GM12891 (cell line): ENCODE measurements at regions not wholly inside any gene's neighbourhood (a gene's known extent, or its start where the extent isn't known, plus 50 kb on each side); places are given as distances from the start of the nearest gene placed in this dataset.

Source experiments
- DNase-seq: peaks from one replicate; pipeline ENCODE4 v3.0.0; 2011; ENCODE audit warnings: low spot score; ENCODE audit not compliant: insufficient read length
- FAIRE-seq: peaks from 2 replicates; lab custom pipeline; 2011; peaks lifted over from hg19 to GRCh38; lab: Jason Lieb, UNC
- PAX5 ChIP-seq: IDR thresholded peaks from 2 replicates; pipeline ENCODE4 v1.6.1; 2011; ENCODE audit warnings: low read length, moderate library complexity, mild to moderate bottlenecking; ENCODE audit not compliant: insufficient read depth, severe bottlenecking
- POLR2A ChIP-seq: IDR thresholded peaks from 2 replicates; pipeline ENCODE4 v1.6.1; 2011; ENCODE audit warnings: low read depth, low read length, control low read depth
- POLR2AphosphoS5 ChIP-seq: IDR thresholded peaks from 2 replicates; pipeline ENCODE4 v1.6.1; 2011; ENCODE audit warnings: low read depth, low read length, control low read depth
- POU2F2 ChIP-seq: IDR thresholded peaks from 2 replicates; pipeline ENCODE4 v1.6.1; 2011; ENCODE audit warnings: low read depth, mild to moderate bottlenecking, control low read depth, low read length, moderate library complexity
- SPI1 ChIP-seq: IDR thresholded peaks from 2 replicates; pipeline ENCODE4 v1.6.1; 2011; ENCODE audit warnings: low read depth, low read length, control low read depth
- TAF1 ChIP-seq: IDR thresholded peaks from 2 replicates; pipeline ENCODE4 v1.6.1; 2011; ENCODE audit warnings: low read depth, low read length, control low read depth

- FAIRE-seq (no peak), DNase-seq (no peak)
- TF ChIP-seq POLR2A = no peak
- TF ChIP-seq POU2F2 = no peak
Observed at GRCh38 chr10:47222461-47222860, 77.5 kb upstream of the GDF10 start.

GRCh38 chr10:47223236-47223635 lies 76.8 kb upstream of the GDF10 start:
- FAIRE-seq = no peak
- TF ChIP-seq PAX5 = no peak
- no peak for TF ChIP-seq POU2F2
- no peak for TF ChIP-seq POLR2A
- no peak for TF ChIP-seq TAF1
- no peak for TF ChIP-seq SPI1
- TF ChIP-seq POLR2AphosphoS5 = no peak
- DNase-seq = no peak

- TF ChIP-seq PAX5 (no peak), POU2F2 (no peak), POLR2AphosphoS5 (no peak), SPI1 (no peak), TAF1 (no peak), POLR2A (no peak)
- DNase-seq (no peak), FAIRE-seq (no peak)
Observed at GRCh38 chr10:47224546-47225218, 75.3 kb upstream of the GDF10 start.

- no peak for TF ChIP-seq PAX5
- no peak for TF ChIP-seq SPI1
- TF ChIP-seq POLR2A = no peak
- TF ChIP-seq TAF1 = no peak
- TF ChIP-seq POU2F2 = no peak
- TF ChIP-seq POLR2AphosphoS5 = no peak
- no peak for DNase-seq
- FAIRE-seq = no peak
Observed at GRCh38 chr10:47225219-47225927, 74.6 kb upstream of the GDF10 start.

GRCh38 chr10:47225928-47226645 lies 73.9 kb upstream of the GDF10 start:
- FAIRE-seq = no peak
- DNase-seq = no peak
- TF ChIP-seq SPI1 (no peak), POLR2AphosphoS5 (no peak), POLR2A (no peak), PAX5 (no peak), POU2F2 (no peak), TAF1 (no peak)

- no peak for DNase-seq
- FAIRE-seq = no peak
- no peak for TF ChIP-seq POU2F2
- no peak for TF ChIP-seq PAX5
- TF ChIP-seq POLR2AphosphoS5 = no peak
- no peak for TF ChIP-seq SPI1
- no peak for TF ChIP-seq TAF1
- no peak for TF ChIP-seq POLR2A
Observed at GRCh38 chr10:47230482-47230881, 69.5 kb upstream of the GDF10 start.

- TF ChIP-seq POLR2A (no peak), PAX5 (no peak), TAF1 (no peak), POLR2AphosphoS5 (no peak), SPI1 (no peak), POU2F2 (no peak)
- FAIRE-seq = no peak
- DNase-seq = no peak
Observed at GRCh38 chr10:47230957-47231356, 69.0 kb upstream of the GDF10 start.

- no peak for TF ChIP-seq POLR2AphosphoS5
- TF ChIP-seq PAX5 = no peak
- TF ChIP-seq TAF1 = no peak
- no peak for TF ChIP-seq POLR2A
- no peak for TF ChIP-seq SPI1
- TF ChIP-seq POU2F2 = no peak
- DNase-seq (no peak), FAIRE-seq (no peak)
Observed at GRCh38 chr10:47231414-47231813, 68.6 kb upstream of the GDF10 start.

- DNase-seq = no peak
- FAIRE-seq = no peak
- no peak for TF ChIP-seq PAX5
- no peak for TF ChIP-seq POLR2A
- TF ChIP-seq POLR2AphosphoS5 = no peak
- no peak for TF ChIP-seq SPI1
- no peak for TF ChIP-seq TAF1
- no peak for TF ChIP-seq POU2F2
Observed at GRCh38 chr10:47233631-47234030, 66.4 kb upstream of the GDF10 start.

- DNase-seq (no peak), FAIRE-seq (no peak)
- TF ChIP-seq POLR2A (no peak), PAX5 (no peak), POU2F2 (no peak), SPI1 (no peak), TAF1 (no peak), POLR2AphosphoS5 (no peak)
Observed at GRCh38 chr10:47235484-47235883, 64.5 kb upstream of the GDF10 start.
